Astrocyte of the cerebellum (primary cell): ENCODE measurements at regions not wholly inside any gene's neighbourhood (a gene's known extent, or its start where the extent isn't known, plus 50 kb on each side); places are given as distances from the start of the nearest gene placed in this dataset.

Experiments
- DNase-seq: peaks from one replicate; pipeline ENCODE4 v3.0.0-alpha.2; 2011; ENCODE audit warnings: low read depth
- H3K4me3 ChIP-seq: 2 replicates; pipeline ENCODE4 v1.5.1; 2011; ENCODE audit warnings: mild to moderate bottlenecking, low read depth, low read length, moderate library complexity
- in situ Hi-C: cut with HindIII; loops from 2 replicates; pipeline ENCODE4 v1.10.0; 2017; ENCODE audit warnings: low sequenced_read_pairs
- TF ChIP-seq, protein P1 (sequence below): IDR thresholded peaks from 2 replicates; pipeline ENCODE4 v1.5.1; 2012; ENCODE audit warnings: low read length, low read depth, moderate library complexity, mild to moderate bottlenecking; ENCODE audit errors: missing control alignments

DNA sequence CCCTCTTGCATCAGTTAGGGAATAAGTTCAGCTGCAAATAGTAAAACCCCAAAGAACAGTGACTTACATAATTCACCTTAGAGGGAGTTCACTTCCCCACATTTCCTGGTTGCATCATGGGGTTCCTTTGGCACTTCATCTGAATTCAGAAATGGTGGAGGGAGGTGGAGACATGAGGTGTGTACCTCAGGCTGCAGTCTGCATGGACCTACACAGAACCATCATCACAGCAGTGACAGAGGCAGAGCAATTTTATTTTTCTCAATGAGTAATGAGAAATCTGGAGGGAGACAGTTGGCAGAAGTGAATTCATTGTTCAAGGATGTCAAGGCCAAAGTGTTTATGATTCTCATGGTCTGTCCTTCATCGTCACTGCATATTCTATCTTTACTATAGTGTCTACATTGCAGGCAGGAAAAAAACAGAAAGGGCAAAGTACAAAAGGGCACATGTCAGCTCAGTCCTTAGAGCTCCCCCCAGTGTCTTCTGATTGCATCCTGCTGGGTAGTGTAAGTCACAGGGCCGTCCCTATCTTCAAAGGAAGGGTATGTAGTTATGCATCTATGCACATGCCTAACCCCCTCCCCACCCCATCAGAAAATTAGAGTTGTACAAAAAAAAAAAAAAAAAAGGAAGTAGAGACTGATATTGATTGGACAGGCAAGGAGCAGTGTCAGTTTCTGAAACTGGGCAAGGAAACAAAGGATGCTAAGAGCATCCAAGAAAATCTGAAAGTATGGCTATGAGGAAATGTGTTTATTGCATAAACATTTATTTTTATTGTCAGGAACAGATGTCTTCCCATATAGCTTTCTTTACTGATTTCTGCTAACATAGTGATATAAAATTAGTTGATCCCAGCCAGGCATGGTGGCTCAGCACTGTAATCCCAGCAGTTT is 132.7 kb upstream of the APC start:
- in situ Hi-C loops: no loop called here
- TF ChIP-seq, protein P1, sequence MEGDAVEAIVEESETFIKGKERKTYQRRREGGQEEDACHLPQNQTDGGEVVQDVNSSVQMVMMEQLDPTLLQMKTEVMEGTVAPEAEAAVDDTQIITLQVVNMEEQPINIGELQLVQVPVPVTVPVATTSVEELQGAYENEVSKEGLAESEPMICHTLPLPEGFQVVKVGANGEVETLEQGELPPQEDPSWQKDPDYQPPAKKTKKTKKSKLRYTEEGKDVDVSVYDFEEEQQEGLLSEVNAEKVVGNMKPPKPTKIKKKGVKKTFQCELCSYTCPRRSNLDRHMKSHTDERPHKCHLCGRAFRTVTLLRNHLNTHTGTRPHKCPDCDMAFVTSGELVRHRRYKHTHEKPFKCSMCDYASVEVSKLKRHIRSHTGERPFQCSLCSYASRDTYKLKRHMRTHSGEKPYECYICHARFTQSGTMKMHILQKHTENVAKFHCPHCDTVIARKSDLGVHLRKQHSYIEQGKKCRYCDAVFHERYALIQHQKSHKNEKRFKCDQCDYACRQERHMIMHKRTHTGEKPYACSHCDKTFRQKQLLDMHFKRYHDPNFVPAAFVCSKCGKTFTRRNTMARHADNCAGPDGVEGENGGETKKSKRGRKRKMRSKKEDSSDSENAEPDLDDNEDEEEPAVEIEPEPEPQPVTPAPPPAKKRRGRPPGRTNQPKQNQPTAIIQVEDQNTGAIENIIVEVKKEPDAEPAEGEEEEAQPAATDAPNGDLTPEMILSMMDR: no peak
- no peak for DNase-seq
- H3K4me3 ChIP-seq: no peak overlapping the region

DNA sequence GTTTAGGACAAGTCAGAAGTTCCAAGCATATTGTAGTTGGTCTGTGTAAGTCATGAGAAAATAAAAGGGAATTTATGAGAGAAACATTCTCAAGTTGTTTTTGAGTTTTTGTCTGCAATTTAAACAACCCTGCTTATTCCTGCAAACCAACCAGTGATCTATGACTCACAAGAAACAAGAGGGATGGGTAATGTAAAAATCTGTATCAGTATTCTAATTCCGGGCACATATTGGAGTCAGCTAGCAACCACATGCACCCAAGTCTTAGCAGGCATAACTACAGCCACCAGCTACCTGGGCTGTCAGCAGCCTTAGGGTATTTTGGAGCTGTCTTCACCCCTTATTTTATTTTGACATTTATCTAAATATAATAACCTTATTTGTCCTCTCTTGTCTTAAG is 128.7 kb upstream of the APC start:
- TF ChIP-seq, protein P1: no peak
- no peak overlapping the region for H3K4me3 ChIP-seq
- DNase-seq: no peak
- in situ Hi-C loops: no loop called here

DNA sequence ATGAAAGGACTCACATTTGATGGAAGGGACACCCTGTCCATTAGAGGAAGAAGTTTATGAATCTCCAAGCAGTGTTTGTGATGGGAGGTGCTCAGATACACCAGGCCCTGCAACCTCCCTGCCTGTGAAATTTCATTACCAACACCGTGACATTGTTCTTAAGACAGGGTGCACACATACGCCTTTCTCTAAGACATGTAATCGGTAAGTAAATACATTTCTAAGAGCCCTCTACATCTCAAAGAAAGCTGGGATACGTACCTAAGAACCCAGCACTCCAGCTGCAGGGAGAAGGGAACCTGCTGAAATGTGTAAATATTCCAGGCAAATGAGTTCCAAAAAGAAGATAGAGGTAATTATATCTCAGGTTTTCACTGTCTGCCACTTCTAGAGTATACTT is 125.0 kb upstream of the APC start:
- in situ Hi-C loops: no loop called here
- TF ChIP-seq, protein P1: no peak
- no peak overlapping the region for H3K4me3 ChIP-seq
- no peak for DNase-seq

DNA sequence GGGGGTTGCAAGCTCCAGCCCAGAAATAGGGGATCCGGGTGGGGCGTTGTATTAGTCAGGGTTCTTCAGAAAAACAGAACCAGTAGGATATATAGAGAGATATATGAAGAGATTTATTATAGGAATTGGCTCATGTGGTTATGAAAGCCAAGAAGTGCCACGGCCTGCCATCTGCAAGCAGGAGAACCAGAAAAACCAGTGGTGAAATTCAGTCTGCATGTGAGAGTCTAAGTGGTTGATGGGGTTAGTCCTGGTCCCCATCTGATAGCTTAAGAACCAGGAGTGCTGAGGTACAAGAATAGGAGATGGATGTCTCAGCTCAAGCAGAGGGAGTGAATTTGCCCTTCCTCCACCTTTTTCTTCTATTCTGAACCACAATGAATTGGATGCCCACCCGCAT is 123.4 kb upstream of the APC start:
- DNase-seq: no peak
- TF ChIP-seq, protein P1: no peak
- in situ Hi-C loops: no loop called here
- no peak overlapping the region for H3K4me3 ChIP-seq

DNA sequence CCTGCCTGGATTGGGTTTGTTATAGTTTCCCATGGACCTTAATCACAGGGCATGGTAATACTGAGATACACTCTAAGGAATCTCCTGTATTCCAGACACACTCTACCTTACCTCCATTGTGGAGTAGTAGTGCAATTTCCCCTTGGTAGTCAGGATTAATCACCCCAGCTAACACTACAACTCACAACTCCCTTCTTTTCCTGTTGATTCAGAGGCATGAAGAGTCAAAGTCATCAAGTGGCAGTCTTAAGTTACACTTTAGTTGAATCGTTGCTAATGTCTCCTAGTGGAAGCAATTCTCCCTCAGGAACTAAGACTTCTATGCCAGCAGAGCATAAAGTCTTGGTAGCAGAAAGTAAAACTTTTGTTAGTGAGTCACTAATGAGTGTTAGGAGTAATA is 122.7 kb upstream of the APC start:
- in situ Hi-C loops: no loop called here
- TF ChIP-seq, protein P1: no peak
- H3K4me3 ChIP-seq: no peak overlapping the region
- DNase-seq: no peak

DNA sequence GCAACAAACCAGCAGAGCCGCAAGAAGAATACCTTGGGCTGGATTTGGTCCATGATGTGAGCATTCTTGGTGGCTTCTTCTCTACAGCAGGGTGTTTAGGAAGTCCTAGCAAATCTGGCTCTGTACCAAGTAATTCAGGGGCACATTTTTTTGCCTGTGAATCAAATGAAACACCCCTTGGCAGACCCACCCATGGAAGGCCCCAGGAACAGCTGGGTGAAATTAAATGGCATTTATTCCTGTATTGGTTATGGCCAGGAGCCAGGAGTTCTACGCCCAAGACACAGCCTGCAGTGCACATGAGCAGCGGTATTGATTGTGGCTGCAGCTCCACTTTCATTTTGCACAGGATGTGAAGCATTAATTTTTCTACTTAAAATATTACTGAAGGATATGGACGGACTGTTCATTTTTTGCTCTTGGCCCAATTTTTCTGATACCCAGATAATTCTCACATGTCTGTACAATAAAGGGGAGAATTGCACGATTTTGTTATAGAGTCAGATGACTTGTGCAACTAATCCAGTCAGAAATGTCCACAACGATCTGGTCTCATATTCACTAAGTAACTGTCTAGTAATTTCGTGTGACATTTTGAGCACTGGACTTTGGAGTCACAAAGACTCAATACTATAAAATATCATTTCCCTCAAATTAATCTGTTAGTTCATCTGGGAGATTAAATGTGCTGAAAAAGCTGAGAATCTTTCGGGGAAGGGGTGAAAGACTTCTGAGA is 120.7 kb upstream of the APC start:
- no peak for DNase-seq
- TF ChIP-seq, protein P1: no peak
- in situ Hi-C loops: no loop called here
- no peak overlapping the region for H3K4me3 ChIP-seq
